GM12878 (cell line): ENCODE measurements at regions not wholly inside any gene's neighbourhood (a gene's known extent, or its start where the extent isn't known, plus 50 kb on each side); places are given as distances from the start of the nearest gene placed in this dataset.

Experiments
- ATAC-seq: fragments of 200-7000 bp; cut with Tn5 transposase; 3 replicates; pipeline ENCODE4 v1.9.1; 2020; ENCODE audit warnings: mild to moderate bottlenecking, moderate library complexity
- BruUV-seq: library from RNA; stranded (reverse); fragments of 400-500 nt; replicated peaks from 2 replicates; lab custom pipeline; 2021; lab: Mats Ljungman, UMichigan
- CTCF ChIA-PET: fragments of 300-600 bp; sonication (Branson Sonifier 250); formaldehyde crosslinking; extraction: SDS; loops from one replicate; lab custom pipeline; 2021; ENCODE audit warnings: inconsistent platforms; lab: Yijun Ruan, JAX
- POLR2A ChIA-PET: fragments of 350-600 bp; formaldehyde crosslinking; extraction: SDS; loops from one replicate; lab custom pipeline; 2021; ENCODE audit warnings: inconsistent platforms; lab: Charles Lee
- RAD21 ChIA-PET: fragments of 300-600 bp; sonication (Branson Sonifier 250); formaldehyde crosslinking; loops from one replicate; lab custom pipeline; 2023; ENCODE audit warnings: antibody characterized with exemption; ENCODE audit not compliant: unreplicated experiment; lab: Charles Lee
- SMC1A ChIA-PET: fragments of 300-600 bp; sonication (Branson Sonifier 250); formaldehyde crosslinking; loops from one replicate; lab custom pipeline; 2023; ENCODE audit not compliant: unreplicated experiment, uncharacterized antibody; lab: Charles Lee
- DNase-seq: peaks from one replicate; pipeline ENCODE4 v3.0.0-alpha.2; 2011; ENCODE audit warnings: low read depth, low spot score
- FAIRE-seq: peaks from 3 replicates; lab custom pipeline; 2011; peaks lifted over from hg19 to GRCh38; lab: Jason Lieb, UNC
- H2AFZ ChIP-seq: 2 replicates; pipeline ENCODE4 v1.6.0; 2011; ENCODE audit warnings: low read depth, low read length, control low read depth; ENCODE audit not compliant: control insufficient read depth
- H3K27ac ChIP-seq: 2 replicates; pipeline ENCODE4 v1.5.1; 2011; ENCODE audit warnings: control low read depth; ENCODE audit not compliant: control insufficient read depth, insufficient read depth
- H3K27me3 ChIP-seq, 2 experiments: replicated peaks in 1 of 2; 2 replicates each; pipeline versions ENCODE4 v1.6.0 to v1.6.1; 2011; ENCODE audit warnings: low read length in 1 of 2; ENCODE audit not compliant: control insufficient read depth in 2 of 2, insufficient read depth in 2 of 2
- H3K36me3 ChIP-seq, 2 experiments: 2 replicates each; pipeline ENCODE4 v1.5.1; 2011; ENCODE audit warnings: low read length in 1 of 2; ENCODE audit not compliant: control insufficient read depth in 2 of 2, insufficient read depth in 2 of 2
- H3K4me1 ChIP-seq: 2 replicates; pipeline ENCODE4 v1.6.1; 2011; ENCODE audit warnings: mild to moderate bottlenecking, low read length, moderate library complexity, mixed read lengths; ENCODE audit not compliant: control insufficient read depth, insufficient read depth
- H3K4me2 ChIP-seq: 2 replicates; pipeline ENCODE4 v1.6.0; 2011; ENCODE audit warnings: control low read depth; ENCODE audit not compliant: control insufficient read depth, insufficient read depth
- H3K4me3 ChIP-seq: fragments of 200-600 bp; sonication (generic); 2 replicates; pipeline ENCODE4 v1.5.1; 2016
- H3K79me2 ChIP-seq: 2 replicates; pipeline ENCODE4 v1.6.0; 2011; ENCODE audit warnings: low read length; ENCODE audit not compliant: control insufficient read depth, insufficient read depth
- H3K9ac ChIP-seq: 2 replicates; pipeline ENCODE4 v1.8.0; 2011; ENCODE audit warnings: low read length, control low read depth, mixed read lengths; ENCODE audit not compliant: control insufficient read depth, insufficient read depth
- H3K9me3 ChIP-seq: replicated peaks from 3 replicates; pipeline ENCODE4 v1.5.1; 2011; ENCODE audit warnings: mild to moderate bottlenecking, low read length; ENCODE audit not compliant: control insufficient read depth, insufficient read depth
- H4K20me1 ChIP-seq: 2 replicates; pipeline ENCODE4 v1.6.0; 2011; ENCODE audit not compliant: control insufficient read depth, insufficient read depth
- BCL11A ChIP-seq: IDR thresholded peaks from 2 replicates; pipeline ENCODE4 v1.6.1; 2011; ENCODE audit warnings: low read depth, low read length
- CHD4 ChIP-seq: fragments of 200-600 bp; sonication (generic); IDR thresholded peaks from 2 replicates; pipeline ENCODE4 v1.6.1; 2016; ENCODE audit warnings: mild to moderate bottlenecking
- EZH2 ChIP-seq: IDR thresholded peaks from 2 replicates; pipeline ENCODE4 v1.6.1; 2012; ENCODE audit warnings: low read depth, mild to moderate bottlenecking, control low read depth, inconsistent platforms, low read length, borderline replicate concordance; ENCODE audit not compliant: control insufficient read depth
- FOS ChIP-seq: IDR thresholded peaks from 3 replicates; pipeline ENCODE4 v1.6.1; 2011; ENCODE audit warnings: borderline replicate concordance; ENCODE audit not compliant: insufficient read length; ENCODE audit errors: extremely low read depth
- KDM1A ChIP-seq: fragments of 200-600 bp; sonication (generic); IDR thresholded peaks from 2 replicates; pipeline ENCODE4 v1.6.1; 2016; ENCODE audit warnings: borderline replicate concordance
- KLF5 ChIP-seq: fragments of 450-650 bp; IDR thresholded peaks from 2 replicates; pipeline ENCODE4 v1.6.1; 2014; ENCODE audit warnings: mild to moderate bottlenecking; ENCODE audit not compliant: partially characterized antibody
- MTA2 ChIP-seq: fragments of 450-650 bp; IDR thresholded peaks from 2 replicates; pipeline ENCODE4 v1.6.1; 2016; ENCODE audit warnings: low read depth, mild to moderate bottlenecking, moderate library complexity
- MYC ChIP-seq: IDR thresholded peaks from 2 replicates; pipeline ENCODE4 v1.6.1; 2011; ENCODE audit warnings: mild to moderate bottlenecking, low read length, moderate library complexity, inconsistent platforms; ENCODE audit not compliant: insufficient read depth, insufficient replicate concordance, insufficient read length, severe bottlenecking
- POLR2A ChIP-seq: IDR thresholded peaks from 2 replicates; pipeline ENCODE4 v1.6.1; 2011; ENCODE audit warnings: low read depth, mild to moderate bottlenecking, low read length
- POLR2AphosphoS5 ChIP-seq: IDR thresholded peaks from 2 replicates; pipeline ENCODE4 v1.6.1; 2011; ENCODE audit warnings: mild to moderate bottlenecking, low read length, inconsistent platforms
- RB1 ChIP-seq: fragments of 450-650 bp; formaldehyde crosslinking; IDR thresholded peaks from 2 replicates; pipeline ENCODE4 v1.6.1; 2017; ENCODE audit warnings: mild to moderate bottlenecking, borderline replicate concordance
- SIX5 ChIP-seq: IDR thresholded peaks from 2 replicates; pipeline ENCODE4 v1.6.1; 2011; ENCODE audit warnings: mild to moderate bottlenecking, low read depth, low read length, moderate library complexity; ENCODE audit not compliant: severe bottlenecking
- SMAD5 ChIP-seq: IDR thresholded peaks from 2 replicates; pipeline ENCODE4 v1.6.1; 2016; ENCODE audit warnings: antibody characterized with exemption, low read depth
- STAT3 ChIP-seq: IDR thresholded peaks from 2 replicates; pipeline ENCODE4 v1.6.1; 2011; ENCODE audit warnings: low read depth, low read length, improper control_type of control experiment
- TCF7 ChIP-seq: IDR thresholded peaks from 2 replicates; pipeline ENCODE4 v1.6.1; 2014; ENCODE audit warnings: antibody characterized with exemption, borderline replicate concordance
- WRNIP1 ChIP-seq: IDR thresholded peaks from 2 replicates; pipeline ENCODE4 v1.6.1; 2011; ENCODE audit warnings: low read depth, low read length, improper control_type of control experiment, borderline replicate concordance
- ZNF274 ChIP-seq: IDR thresholded peaks from one replicate; pipeline ENCODE4 v1.8.0; 2011; ENCODE audit not compliant: insufficient read length, insufficient read depth
- ZNF622 ChIP-seq: fragments of 450-650 bp; IDR thresholded peaks from 2 replicates; pipeline ENCODE4 v1.6.1; 2017; ENCODE audit warnings: mild to moderate bottlenecking, inconsistent platforms
- in situ Hi-C: fragments of 300-500 bp; cut with MboI; formaldehyde crosslinking; loops from 9 replicates; pipeline ENCODE4 v1.14.3; 2018; ENCODE audit warnings: mixed read lengths
- intact Hi-C: fragments of 100-400 bp; cut with micrococcal nuclease; formaldehyde crosslinking; loops from one replicate; pipeline ENCODE4 v1.14.2; 2022; ENCODE audit not compliant: unreplicated experiment
- TF ChIP-seq, protein P1 (sequence below): fragments of 450-650 bp; IDR thresholded peaks from 2 replicates; pipeline ENCODE4 v1.6.1; 2018; ENCODE audit warnings: borderline replicate concordance, mild to moderate bottlenecking; ENCODE audit not compliant: partially characterized antibody

- Histone ChIP-seq H3K4me1 (no peaks in the 10 kb centered on the region), H2AFZ (no peak overlapping the region), H3K36me3 (no peaks in the 10 kb centered on the region), H4K20me1 (no peaks in the 10 kb centered on the region), H3K4me2 (no peak overlapping the region), H3K27ac (no peak overlapping the region), H3K9ac (no peak overlapping the region), H3K79me2 (no peaks in the 10 kb centered on the region), H3K27me3 (no peaks in the 10 kb centered on the region), H3K9me3 (no peaks in the 10 kb centered on the region), H3K4me3 (no peak overlapping the region)
- SMC1A ChIA-PET: no interaction called here
- ATAC-seq (no peak), FAIRE-seq (no peak), DNase-seq (no peak)
- in situ Hi-C loops: no loop called here
- POLR2A ChIA-PET: no interaction called here
- TF ChIP-seq POLR2A: no peak
- no peak for TF ChIP-seq KLF5
- no peak for TF ChIP-seq RB1
- no peak for TF ChIP-seq SMAD5
- no peak for TF ChIP-seq TCF7
- no peak for TF ChIP-seq WRNIP1
- no peak for TF ChIP-seq STAT3
- no peak for TF ChIP-seq MYC
- TF ChIP-seq EZH2: no peak
- TF ChIP-seq CHD4: no peak
- no peak for TF ChIP-seq POLR2AphosphoS5
- no peak for TF ChIP-seq MTA2
- no peak for TF ChIP-seq BCL11A
- TF ChIP-seq, protein P1, sequence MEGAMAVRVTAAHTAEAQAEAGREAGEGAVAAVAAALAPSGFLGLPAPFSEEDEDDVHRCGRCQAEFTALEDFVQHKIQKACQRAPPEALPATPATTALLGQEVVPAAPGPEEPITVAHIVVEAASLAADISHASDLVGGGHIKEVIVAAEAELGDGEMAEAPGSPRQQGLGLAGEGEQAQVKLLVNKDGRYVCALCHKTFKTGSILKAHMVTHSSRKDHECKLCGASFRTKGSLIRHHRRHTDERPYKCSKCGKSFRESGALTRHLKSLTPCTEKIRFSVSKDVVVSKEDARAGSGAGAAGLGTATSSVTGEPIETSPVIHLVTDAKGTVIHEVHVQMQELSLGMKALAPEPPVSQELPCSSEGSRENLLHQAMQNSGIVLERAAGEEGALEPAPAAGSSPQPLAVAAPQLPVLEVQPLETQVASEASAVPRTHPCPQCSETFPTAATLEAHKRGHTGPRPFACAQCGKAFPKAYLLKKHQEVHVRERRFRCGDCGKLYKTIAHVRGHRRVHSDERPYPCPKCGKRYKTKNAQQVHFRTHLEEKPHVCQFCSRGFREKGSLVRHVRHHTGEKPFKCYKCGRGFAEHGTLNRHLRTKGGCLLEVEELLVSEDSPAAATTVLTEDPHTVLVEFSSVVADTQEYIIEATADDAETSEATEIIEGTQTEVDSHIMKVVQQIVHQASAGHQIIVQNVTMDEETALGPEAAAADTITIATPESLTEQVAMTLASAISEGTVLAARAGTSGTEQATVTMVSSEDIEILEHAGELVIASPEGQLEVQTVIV: no peak
- TF ChIP-seq FOS: no peak
- TF ChIP-seq SIX5: no peak
- no peak for TF ChIP-seq ZNF622
- TF ChIP-seq ZNF274: no peak
- no peak for TF ChIP-seq KDM1A
- CTCF ChIA-PET: no interaction called here
- RAD21 ChIA-PET: no interaction called here
- no TSS peak for BruUV-seq
- intact Hi-C loops: no loop called here
These were observed 795.1 kb upstream of the CDH6 start for GRCh38 chr5:30398423-30398822.
